ENCODE measurements at regions not wholly inside any gene's neighbourhood (a gene's known extent, or its start where the extent isn't known, plus 50 kb on each side); places are given as distances from the start of the nearest gene placed in this dataset.

DNA sequence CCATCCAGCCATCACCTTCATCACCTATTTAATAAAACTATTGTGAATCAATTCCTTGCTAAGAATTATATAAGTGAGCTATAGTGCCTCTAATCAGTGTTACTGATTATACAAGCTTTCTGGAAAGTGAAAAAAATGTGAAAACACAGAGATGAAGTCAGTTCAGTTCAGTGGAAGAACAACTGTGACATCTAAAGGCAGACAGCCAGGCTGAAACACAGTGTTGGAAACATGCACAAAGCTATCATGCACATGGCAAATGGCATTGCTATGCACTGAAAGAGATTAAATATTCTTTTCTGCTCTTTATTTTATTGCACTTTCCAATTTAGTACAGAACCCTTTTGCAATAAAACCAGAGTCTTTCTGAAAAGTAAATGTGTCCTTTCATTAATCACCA is 294.0 kb downstream of the RBM26 start (continued):
- TF ChIP-seq, protein P1, sequence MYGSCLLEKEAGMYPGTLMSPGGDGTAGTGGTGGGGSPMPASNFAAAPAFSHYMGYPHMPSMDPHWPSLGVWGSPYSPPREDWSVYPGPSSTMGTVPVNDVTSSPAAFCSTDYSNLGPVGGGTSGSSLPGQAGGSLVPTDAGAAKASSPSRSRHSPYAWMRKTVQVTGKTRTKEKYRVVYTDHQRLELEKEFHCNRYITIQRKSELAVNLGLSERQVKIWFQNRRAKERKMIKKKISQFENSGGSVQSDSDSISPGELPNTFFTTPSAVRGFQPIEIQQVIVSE (CRISPR knock-in tag; IDR thresholded peaks at IDR 0.05; ENCODE audit: borderline replicate concordance), result no peak
- TF ChIP-seq, protein P2, sequence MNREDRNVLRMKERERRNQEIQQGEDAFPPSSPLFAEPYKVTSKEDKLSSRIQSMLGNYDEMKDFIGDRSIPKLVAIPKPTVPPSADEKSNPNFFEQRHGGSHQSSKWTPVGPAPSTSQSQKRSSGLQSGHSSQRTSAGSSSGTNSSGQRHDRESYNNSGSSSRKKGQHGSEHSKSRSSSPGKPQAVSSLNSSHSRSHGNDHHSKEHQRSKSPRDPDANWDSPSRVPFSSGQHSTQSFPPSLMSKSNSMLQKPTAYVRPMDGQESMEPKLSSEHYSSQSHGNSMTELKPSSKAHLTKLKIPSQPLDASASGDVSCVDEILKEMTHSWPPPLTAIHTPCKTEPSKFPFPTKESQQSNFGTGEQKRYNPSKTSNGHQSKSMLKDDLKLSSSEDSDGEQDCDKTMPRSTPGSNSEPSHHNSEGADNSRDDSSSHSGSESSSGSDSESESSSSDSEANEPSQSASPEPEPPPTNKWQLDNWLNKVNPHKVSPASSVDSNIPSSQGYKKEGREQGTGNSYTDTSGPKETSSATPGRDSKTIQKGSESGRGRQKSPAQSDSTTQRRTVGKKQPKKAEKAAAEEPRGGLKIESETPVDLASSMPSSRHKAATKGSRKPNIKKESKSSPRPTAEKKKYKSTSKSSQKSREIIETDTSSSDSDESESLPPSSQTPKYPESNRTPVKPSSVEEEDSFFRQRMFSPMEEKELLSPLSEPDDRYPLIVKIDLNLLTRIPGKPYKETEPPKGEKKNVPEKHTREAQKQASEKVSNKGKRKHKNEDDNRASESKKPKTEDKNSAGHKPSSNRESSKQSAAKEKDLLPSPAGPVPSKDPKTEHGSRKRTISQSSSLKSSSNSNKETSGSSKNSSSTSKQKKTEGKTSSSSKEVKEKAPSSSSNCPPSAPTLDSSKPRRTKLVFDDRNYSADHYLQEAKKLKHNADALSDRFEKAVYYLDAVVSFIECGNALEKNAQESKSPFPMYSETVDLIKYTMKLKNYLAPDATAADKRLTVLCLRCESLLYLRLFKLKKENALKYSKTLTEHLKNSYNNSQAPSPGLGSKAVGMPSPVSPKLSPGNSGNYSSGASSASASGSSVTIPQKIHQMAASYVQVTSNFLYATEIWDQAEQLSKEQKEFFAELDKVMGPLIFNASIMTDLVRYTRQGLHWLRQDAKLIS (CRISPR knock-in tag; IDR thresholded peaks at IDR 0.05; ENCODE audit: borderline replicate concordance), result no peak
- TF ChIP-seq, protein P3, sequence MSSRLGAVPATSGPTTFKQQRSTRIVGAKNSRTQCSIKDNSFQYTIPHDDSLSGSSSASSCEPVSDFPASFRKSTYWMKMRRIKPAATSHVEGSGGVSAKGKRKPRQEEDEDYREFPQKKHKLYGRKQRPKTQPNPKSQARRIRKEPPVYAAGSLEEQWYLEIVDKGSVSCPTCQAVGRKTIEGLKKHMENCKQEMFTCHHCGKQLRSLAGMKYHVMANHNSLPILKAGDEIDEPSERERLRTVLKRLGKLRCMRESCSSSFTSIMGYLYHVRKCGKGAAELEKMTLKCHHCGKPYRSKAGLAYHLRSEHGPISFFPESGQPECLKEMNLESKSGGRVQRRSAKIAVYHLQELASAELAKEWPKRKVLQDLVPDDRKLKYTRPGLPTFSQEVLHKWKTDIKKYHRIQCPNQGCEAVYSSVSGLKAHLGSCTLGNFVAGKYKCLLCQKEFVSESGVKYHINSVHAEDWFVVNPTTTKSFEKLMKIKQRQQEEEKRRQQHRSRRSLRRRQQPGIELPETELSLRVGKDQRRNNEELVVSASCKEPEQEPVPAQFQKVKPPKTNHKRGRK (CRISPR knock-in tag; IDR thresholded peaks at IDR 0.05; ENCODE audit: borderline replicate concordance), result no peak
- TF ChIP-seq, protein P4, sequence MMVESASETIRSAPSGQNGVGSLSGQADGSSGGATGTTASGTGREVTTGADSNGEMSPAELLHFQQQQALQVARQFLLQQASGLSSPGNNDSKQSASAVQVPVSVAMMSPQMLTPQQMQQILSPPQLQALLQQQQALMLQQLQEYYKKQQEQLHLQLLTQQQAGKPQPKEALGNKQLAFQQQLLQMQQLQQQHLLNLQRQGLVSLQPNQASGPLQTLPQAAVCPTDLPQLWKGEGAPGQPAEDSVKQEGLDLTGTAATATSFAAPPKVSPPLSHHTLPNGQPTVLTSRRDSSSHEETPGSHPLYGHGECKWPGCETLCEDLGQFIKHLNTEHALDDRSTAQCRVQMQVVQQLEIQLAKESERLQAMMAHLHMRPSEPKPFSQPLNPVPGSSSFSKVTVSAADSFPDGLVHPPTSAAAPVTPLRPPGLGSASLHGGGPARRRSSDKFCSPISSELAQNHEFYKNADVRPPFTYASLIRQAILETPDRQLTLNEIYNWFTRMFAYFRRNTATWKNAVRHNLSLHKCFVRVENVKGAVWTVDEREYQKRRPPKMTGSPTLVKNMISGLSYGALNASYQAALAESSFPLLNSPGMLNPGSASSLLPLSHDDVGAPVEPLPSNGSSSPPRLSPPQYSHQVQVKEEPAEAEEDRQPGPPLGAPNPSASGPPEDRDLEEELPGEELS (CRISPR knock-in tag; IDR thresholded peaks at IDR 0.05), result no peak
- no peak for TF ChIP-seq RELA (CRISPR knock-in tag; IDR thresholded peaks at IDR 0.05; ENCODE audit: borderline replicate concordance)

DNA sequence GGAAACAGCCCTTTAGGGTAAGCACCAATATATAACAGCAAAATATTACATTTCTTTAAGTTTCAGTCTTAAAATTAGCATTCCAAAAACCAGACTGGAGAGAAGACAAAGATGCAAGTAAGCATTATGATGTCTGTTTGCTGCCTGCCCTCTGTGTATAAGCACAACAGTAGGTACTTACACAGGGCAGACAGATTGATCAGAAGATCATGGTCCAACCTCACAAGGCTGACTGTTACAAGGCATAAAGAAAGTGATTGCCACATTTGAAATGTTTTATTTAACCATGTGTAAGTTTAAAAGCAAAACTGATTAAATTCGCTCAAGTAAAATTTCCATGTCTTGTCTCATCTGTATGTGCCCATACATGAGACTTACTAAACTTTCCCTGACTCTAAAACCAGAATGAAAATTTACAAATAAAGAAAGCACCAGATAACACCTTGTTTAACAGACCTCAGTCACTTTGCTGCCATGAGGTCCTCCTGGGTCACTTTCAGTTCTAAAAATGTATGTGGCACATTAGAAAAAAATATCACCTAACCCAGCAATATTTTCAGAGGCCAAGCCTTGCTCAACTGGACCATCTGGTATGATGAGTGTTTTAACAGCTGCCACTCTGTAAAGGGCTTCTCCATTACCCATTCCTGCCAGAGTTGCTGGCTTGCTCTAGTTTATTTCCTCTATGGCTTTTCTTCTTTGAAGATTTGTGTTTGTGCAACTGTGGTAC is 297.0 kb downstream of the RBM26 start:
- ChIA-PET CTCF (no interaction called here), POLR2A (no interaction called here)
- Mint-ChIP-seq H3K4me3 (no peak overlapping the region), H3K27ac (no peak overlapping the region), H3K4me1 (no peaks in the 10 kb centered on the region), H3K9me3 (0 out of 2 replicates have a peak, but pooled peaks cover under 1% of the 10 kb centered on the region), H3K27me3 (ENCODE audit: low read depth) (no peaks in the 10 kb centered on the region), H3K36me3 (no peaks in the 10 kb centered on the region)
- ATAC-seq (no peak), DNase-seq (ENCODE audit: low spot score) (no peak)
- no peak for TF ChIP-seq IRF2 (CRISPR knock-in tag; IDR thresholded peaks at IDR 0.05; ENCODE audit: borderline replicate concordance, low read depth)
- TF ChIP-seq, protein P1 (CRISPR knock-in tag; IDR thresholded peaks at IDR 0.05; ENCODE audit: borderline replicate concordance), result no peak
- TF ChIP-seq, protein P5, sequence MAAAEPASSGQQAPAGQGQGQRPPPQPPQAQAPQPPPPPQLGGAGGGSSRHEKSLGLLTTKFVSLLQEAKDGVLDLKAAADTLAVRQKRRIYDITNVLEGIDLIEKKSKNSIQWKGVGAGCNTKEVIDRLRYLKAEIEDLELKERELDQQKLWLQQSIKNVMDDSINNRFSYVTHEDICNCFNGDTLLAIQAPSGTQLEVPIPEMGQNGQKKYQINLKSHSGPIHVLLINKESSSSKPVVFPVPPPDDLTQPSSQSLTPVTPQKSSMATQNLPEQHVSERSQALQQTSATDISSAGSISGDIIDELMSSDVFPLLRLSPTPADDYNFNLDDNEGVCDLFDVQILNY (CRISPR knock-in tag; IDR thresholded peaks at IDR 0.05), result no peak
- TF ChIP-seq ETV6 (CRISPR knock-in tag; IDR thresholded peaks at IDR 0.05), result no peak
- TF ChIP-seq, protein P6, sequence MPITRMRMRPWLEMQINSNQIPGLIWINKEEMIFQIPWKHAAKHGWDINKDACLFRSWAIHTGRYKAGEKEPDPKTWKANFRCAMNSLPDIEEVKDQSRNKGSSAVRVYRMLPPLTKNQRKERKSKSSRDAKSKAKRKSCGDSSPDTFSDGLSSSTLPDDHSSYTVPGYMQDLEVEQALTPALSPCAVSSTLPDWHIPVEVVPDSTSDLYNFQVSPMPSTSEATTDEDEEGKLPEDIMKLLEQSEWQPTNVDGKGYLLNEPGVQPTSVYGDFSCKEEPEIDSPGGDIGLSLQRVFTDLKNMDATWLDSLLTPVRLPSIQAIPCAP (CRISPR knock-in tag; IDR thresholded peaks at IDR 0.05), result no peak
- TF ChIP-seq CREM (CRISPR knock-in tag; IDR thresholded peaks at IDR 0.05), result no peak
- TF ChIP-seq SMAD4 (CRISPR knock-in tag; IDR thresholded peaks at IDR 0.05), result no peak
- TF ChIP-seq TEAD4 (CRISPR knock-in tag; IDR thresholded peaks at IDR 0.05), result no peak
- TF ChIP-seq, protein P7, sequence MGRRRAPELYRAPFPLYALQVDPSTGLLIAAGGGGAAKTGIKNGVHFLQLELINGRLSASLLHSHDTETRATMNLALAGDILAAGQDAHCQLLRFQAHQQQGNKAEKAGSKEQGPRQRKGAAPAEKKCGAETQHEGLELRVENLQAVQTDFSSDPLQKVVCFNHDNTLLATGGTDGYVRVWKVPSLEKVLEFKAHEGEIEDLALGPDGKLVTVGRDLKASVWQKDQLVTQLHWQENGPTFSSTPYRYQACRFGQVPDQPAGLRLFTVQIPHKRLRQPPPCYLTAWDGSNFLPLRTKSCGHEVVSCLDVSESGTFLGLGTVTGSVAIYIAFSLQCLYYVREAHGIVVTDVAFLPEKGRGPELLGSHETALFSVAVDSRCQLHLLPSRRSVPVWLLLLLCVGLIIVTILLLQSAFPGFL (CRISPR knock-in tag; IDR thresholded peaks at IDR 0.05; ENCODE audit: borderline replicate concordance), result no peak
- TF ChIP-seq, protein P8, sequence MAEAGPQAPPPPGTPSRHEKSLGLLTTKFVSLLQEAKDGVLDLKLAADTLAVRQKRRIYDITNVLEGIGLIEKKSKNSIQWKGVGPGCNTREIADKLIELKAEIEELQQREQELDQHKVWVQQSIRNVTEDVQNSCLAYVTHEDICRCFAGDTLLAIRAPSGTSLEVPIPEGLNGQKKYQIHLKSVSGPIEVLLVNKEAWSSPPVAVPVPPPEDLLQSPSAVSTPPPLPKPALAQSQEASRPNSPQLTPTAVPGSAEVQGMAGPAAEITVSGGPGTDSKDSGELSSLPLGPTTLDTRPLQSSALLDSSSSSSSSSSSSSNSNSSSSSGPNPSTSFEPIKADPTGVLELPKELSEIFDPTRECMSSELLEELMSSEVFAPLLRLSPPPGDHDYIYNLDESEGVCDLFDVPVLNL (CRISPR knock-in tag; IDR thresholded peaks at IDR 0.05; ENCODE audit: borderline replicate concordance, low read depth), result no peak
